ENCODE measurements at regions not wholly inside any gene's neighbourhood (a gene's known extent, or its start where the extent isn't known, plus 50 kb on each side); places are given as distances from the start of the nearest gene placed in this dataset.

DNA sequence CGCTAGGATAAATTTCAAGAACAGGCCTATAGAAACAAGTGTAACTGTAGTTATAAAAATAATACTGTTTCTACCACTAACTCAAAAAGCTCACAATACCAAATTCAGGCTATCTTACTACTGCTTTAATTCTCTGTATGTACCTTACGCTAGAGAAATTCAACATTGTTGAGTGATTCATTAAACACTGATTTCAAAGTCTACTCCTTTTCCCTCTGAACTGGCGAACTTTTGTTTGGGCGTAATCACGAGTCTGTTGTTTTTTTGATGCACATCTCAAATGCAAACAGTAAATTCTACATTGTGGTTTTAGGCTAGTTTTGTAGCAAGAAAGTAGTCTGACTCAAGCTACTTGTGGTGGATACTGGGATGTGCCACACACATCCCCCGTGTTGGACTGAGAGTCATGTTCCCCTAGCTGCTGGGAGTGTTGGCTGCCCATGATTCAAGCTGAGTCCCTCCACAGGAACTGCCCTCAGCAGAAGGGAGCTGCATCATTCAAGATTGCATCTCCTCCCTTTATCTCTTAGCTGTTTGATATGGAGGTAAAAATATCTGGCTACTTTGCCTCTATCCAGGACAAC lies 406.1 kb downstream of the RAPGEF2 start:
- TF ChIP-seq EP300 (IDR thresholded peaks at IDR 0.05) (no peak), CTCF (IDR thresholded peaks at IDR 0.05) (no peak)

All from ovary (tissue), 3 donors.